CD4-positive, alpha-beta T cell treated with Interleukin-21 for 1 hour (primary cell): ENCODE measurements at regions not wholly inside any gene's neighbourhood (a gene's known extent, or its start where the extent isn't known, plus 50 kb on each side); places are given as distances from the start of the nearest gene placed in this dataset.
"Not testable (repeated sequence)": the region's sequence is repeated elsewhere in the genome, so short reads cannot be mapped to it uniquely, and the experiment has no call there.

Experiments used
- DNase-seq: peaks from one replicate; pipeline ENCODE4 v3.0.0-alpha.2; 2020

DNA sequence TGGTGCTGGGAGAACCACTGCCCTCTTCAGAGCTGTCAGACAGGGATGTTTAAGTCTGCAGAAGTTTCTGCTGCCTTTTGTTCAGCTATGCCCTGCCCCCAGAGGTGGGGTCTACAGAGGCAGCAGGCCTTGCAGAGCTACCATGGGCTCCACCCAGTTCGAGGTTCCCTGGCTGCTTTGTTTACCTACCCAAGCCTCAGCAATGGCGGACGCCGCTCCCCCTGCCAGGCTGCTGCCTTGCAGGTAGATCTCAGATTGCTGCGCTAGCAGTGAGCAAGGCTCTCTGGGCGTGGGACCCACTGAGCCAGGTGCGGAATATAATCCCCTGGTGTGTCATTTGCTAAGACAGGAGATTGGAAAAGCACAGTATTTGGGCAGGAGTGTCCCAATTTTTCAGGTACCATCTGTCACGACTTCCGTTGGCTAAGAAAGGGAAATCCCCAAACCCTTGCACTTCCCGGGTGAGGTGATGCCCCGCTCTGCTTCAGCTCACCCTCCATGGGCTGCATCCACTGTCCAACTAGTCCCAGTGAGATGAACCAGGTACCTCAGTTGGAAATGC, 1415.5 kb downstream of the GRIK2 start:
- DNase-seq, result not testable (repeated sequence)

DNA sequence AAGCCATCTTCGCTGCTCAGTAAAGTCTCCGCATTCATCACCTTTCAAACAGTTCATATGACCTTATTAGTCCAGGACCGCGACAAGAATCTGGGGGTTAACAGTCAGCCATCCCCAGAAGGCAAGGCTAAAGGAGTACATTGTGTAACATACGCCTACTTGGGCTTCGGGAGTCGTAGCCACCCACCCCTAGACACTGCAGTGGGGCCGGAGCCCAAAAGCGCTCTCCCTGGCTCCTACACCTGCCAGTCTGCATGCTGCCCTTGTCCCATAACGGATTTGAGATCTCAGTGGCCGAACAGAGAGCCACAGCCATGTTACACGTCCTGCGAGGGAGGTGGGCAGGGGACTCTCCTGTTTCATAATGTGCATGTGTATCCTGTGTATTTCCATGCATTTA, 1405.5 kb downstream of the GRIK2 start:
- no peak for DNase-seq

DNA sequence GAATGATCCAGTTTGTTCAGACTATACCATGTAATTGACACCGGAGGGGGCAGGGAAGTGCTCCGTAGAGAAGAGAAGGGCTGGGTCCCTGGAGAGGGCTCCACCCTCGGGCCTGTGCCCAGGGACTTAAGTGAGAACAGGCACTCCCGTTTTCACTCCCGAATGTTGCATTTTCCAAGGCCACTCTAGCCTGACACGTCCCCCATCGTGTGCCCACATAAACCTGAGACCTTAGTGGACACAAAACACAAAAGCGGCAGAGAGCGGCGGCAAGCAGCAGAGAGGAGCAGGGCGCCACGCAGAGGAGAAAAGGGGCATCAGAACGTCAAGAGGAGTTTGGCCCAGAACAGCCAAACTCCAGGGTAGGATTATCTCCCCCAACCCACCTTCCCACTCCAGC, 1405.1 kb downstream of the GRIK2 start:
- no peak for DNase-seq

DNA sequence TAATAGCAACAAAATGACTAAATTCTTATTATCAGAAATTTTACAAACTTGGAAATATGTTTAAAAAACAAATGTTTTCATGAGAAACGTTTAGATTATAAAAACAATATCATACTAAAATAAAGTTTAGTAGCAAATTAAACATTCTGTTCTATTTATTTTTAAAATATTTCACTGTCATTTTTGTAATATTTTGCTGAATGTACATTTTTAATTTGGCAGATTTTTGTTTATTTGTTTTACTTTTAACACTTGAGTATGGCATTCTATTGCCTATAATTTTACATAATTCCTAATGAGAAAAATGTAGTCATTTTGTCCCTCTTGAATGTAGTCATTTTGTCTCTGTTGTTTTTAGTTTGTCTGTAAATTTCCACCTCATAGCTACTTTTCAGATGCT, 1400.2 kb downstream of the GRIK2 start:
- DNase-seq, result no peak

DNA sequence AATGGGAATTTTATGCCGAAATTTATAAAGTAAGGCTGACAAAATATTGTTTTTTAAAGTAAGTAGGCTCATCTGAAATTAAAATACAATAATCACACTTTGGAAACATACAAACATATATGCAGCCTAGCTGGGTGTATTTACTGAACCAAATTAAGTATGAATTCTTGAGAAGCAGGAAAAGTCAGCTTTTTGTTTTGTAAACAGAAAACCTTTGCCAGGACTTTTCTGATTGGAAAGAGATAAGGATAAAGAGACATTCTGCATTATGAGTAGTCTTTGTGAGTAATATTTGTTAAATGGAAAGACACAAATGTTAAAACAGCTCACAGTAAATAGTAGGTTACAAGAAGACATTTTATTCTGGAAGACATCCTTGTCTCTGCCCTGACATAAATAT, 1380.8 kb downstream of the GRIK2 start:
- DNase-seq, result no peak

DNA sequence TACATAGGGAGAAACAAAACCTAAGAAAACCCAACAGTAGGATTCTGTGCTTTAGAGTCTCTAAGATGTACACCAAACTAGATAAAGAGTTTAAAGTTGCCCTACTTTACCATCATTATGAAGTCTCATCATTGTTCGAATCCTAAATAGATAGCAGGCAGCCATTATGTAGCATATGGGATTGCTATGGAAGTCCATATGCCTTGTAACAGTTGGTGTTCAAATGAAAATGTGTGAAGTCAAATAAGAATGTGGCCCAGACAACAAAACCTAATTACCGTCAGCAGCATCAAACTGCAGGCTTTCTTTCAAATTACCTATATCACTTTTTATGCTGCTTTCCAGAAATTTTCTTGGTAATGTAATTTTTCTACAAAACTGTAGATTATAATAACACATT, 1380.1 kb downstream of the GRIK2 start:
- DNase-seq, result no peak

DNA sequence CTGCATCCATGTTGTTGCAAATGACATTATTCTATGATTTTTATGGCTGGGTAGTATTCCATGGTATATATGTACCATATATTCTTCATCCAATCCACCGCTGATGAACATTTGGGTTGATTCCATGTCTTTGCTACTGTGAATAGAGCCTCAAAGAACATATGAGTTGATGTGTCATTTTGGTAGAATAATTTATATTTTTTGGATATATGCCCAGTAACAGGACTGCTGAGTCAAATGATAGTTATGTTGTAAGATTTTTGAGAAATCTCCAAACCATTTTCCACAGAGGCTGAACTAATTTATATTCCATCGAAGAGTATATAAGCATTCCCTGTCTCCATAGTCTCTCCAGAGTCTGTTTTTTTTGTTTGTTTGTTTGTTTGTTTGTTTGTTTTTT, 1373.5 kb downstream of the GRIK2 start:
- no peak for DNase-seq

DNA sequence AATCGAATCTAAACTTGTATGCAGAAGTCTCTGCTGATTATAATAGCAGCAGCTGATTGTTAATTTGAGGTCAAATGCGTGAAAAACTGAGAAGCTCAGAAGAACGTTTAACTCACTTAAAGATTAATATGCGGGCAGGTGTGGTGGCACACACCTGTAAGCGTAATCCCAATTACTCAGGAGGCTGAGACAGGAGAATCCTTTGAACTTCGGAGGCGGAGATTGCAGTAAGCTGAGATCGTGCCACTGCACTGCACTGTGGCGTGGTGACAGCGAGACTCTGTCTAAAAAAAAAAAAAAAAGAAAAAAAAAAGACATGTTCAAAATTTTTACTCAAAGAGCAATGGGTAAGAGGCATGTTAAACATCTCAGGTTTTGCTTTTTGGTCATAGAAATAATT, 1370.8 kb downstream of the GRIK2 start:
- DNase-seq, result no peak

DNA sequence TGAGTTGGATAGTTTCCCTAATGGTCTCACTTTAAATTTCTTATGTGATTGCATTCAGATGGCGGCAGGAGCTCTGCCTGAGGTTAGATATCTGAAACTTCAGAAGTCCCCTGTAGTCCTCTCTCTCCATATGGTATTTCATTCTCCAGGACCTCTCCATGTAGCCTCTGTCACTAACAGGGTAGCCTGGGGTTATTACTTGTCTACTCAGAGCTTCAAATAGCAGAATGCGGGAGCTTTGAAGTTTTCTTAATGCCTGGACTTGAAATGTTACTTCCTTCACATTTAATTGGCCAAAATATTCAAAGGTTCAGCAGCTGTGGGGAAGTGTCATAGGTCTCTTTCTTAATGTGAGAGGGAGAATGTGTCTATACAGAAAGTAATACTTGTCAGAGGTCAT, 1370.4 kb downstream of the GRIK2 start:
- DNase-seq, result no peak

DNA sequence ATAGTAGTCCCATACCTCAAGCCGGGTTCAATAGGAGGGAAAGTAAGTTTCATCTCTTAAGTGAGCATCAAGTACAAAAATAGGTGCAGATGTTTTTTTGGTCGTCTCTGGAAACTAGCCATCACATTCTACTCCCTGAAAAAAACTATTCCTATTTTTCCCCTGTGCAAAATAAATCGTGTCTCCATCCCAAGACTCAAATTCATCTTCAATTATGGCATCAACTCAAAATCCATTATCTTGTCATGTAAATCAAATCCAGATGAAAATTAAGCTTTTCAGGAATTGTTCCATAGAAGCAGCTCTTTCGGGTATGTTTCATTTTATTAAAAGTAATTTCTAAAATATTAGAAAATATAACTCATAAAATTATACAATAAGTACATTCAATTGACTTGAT, 1368.4 kb downstream of the GRIK2 start:
- DNase-seq, result no peak

DNA sequence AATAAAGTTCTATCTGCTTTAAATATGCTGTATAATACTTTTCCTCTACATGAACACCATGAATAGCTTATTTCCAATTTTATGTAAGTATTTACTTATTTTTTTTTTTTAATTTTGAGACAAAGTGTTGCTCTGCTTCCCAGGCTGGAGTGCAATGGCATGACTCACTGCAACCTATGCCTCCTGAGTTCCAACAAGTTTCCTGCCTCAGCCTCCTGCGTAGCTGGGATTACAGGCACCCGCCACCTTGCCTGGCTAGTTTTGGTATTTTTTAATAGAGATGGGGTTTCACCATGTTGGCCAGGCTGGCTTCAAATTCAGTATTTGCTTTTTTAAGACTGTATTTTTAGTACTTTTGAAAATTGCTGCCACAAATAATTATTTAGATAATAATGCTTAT, 1365.9 kb downstream of the GRIK2 start:
- DNase-seq, result no peak

DNA sequence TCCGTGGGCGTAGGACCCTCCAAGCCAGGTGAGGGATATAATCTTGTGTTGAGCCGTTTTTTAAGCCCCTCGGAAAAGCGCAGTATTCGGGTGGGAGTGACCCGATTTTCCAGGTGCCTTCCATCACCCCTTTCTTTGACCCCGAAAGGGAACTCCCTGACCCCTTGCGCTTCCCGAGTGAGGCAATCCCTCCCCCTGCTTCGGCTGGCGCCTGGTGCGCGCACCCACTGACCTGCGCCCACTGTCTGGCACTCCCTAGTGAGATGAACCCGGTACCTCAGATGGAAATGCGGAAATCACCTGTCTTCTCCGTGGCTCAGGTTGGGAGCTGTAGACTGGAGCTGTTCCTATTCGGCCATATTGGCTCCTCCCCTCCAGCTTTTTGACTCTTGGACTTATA, 1365.0 kb downstream of the GRIK2 start:
- DNase-seq, result not testable (repeated sequence)

DNA sequence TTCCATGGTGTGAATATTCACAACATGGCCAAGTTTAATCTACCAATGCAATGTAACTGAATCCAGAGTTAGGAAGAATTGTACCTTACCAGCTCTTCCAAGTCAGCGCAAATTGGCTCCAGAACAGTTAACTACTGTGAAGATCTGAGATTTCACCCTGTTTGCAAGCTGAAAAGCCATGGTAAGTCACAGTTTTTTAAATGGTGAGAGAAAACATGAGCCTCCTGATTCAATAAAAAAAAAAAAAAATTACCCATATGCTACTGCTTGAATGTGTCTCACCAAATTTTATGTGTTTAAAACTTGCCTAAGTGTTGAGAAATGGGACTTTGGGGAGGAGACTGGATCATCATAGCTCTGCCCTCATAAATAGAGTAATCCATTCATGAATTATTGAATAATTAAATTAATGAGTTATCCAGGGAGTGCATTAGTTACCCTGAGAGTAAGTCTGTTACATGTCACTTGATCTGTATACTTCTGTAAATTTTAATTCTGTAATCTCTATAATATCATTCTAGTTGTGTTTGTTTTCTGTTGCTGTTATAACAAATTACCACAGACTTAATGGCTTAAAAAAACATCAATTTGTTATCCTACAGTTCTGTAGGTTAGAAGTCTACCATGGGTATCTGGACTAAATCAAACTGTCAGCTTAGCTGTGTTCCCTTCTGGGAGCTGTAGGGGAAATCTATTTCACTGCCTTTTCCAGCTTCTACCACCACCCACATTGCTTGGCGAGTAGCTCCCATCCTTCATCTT, 1355.9 kb downstream of the GRIK2 start:
- DNase-seq, result no peak

DNA sequence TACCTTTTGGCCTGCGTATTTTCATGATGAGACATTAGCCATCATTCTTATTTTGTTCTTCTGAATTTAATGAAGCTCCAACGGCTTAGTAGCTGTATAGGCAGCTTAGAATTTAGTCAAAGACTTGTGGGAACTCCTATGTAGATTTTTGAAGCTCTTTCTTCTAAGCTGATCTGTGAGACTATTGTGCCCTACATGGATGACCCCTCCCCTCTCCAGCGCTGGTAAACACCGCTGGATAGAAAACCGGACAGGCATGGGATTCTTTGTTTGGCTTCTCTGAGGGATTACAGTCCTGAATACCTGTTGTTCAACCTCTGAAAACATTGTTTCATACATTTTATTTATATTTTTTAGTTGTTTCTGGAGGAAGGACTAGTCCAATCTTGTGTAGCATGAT, 1353.4 kb downstream of the GRIK2 start:
- no peak for DNase-seq

DNA sequence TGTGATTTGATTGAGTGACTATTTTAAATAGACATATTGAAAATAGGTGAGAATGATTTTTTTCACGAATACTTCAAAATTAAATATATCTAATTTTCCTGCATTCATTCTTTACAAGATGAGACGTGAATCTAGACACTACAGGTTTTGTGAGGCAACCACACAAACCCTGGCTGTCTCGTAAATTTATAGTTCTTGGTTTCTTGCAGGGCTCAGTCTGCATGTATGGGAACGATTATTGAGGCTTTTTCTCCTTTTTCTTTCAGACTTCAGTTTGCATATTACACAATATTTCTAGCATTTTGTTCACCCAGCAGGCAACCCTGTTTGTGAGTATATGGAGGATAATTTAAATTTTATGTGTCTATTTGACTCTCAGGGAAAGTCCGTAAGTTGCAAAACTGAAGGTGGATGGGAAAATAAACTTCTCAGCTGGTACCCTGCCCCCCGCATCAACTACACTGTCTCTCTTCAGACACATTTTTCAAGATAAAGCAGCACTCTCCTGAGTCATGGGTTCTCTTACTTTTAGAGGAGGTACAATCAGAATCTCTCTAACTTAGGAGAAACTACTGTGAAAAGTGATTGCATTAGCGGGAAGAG, 1349.3 kb downstream of the GRIK2 start:
- DNase-seq, result no peak

DNA sequence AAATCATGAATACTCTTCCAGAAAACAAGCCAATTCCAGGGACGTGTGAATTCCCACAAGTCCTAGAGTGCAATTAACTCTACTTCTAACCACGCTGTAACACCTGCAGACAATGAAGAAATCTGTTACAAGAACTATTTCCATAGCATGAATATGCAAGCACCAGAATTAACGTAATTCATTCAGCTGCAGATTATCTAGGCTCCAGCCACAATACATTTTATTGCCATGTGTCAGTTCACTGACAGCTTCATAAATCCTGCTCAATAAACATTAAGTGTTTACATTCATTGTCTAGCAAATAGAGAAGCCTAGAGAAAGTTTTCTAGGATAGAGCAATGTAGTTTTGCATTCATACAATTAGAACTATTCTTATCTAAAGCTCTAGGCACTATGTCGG, 1348.5 kb downstream of the GRIK2 start:
- DNase-seq, result no peak

DNA sequence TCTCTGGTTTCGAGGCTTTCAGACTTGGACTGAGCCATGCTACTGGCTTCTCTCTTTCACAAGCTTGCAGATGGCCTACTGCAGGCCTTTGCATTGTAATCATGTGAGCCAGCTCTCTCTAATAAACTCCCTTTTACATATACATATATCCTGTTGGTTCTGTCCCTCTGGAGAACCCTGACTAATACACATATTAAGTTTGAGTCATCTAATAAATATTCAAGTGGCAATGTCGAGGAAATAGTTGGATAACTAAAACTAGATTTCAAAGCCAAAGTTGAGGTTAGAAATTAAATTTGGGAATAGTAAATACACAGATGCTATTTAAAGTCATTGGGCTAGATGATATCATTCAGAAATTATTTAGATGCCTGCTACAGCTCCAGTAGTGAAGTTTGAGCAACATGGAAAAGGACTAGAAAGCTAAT, 1343.4 kb downstream of the GRIK2 start:
- no peak for DNase-seq

DNA sequence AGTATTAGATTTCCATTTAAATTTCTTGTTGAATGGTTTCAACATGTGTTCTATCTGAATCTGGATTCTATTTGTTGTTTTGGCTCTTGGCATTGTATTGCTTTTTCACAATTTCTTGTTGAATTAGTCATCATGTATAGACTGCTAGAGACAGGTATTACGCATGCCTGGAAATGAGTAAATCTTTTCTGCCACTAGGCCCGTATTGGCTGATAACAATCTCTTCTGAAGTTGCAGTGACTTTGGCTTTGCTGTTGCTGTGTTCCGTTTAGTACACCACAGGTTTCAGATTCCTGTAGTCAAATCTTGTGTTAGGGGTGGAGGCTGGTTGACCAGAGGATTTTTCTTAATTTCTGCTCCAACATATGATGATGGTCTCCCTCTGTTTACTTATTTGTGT, 1339.4 kb downstream of the GRIK2 start:
- DNase-seq, result no peak

DNA sequence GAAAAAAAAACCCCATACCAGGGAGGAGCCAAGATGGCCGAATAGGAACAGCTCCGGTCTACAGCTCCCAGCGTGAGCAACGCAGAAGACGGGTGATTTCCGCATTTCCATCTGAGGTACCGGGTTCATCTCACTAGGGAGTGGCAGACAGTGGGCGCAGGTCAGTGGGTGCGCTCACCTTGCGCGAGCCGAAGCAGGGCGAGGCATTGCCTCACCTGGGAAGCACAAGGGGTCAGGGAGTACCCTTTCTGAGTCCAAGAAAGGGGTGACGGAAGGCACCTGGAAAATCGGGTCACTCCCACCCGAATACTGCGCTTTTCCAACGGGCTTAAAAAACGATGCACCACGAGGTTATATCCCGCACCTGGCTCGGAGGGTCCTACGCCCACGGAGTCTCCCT, 1328.6 kb downstream of the GRIK2 start:
- DNase-seq, result not testable (repeated sequence)

DNA sequence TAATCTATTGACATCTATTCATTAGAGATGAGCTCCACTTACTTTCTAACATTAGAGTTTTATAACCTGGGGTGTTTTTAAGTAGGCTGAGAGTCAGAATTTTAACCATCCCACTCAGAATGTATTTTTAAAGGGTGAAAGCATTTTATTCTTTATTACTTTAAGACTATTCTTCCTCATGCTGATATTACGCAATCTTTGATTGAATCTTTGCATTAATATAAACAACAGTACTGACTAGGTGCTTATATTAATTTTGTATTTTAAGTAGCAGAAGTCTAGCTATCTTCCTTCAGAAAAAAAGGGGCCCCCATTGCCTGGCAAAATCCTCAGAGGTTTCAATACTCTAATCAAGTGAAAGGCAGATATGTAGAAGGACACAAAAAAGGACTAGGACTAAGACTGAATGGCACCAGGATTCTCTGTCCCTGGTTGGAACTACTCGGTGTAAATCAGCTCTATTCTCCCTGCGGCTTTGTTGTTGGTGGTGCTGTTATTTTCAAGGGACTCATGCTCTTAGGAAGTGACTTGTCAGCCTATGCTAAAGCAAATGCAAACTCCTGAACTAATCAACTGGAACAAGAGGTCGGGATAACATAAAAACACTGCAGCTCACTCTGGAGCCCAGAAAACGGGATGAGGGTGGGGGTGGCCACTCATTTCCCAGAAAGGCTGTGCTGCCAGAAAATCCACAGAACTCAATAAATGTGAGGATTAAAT, 1324.4 kb downstream of the GRIK2 start:
- no peak for DNase-seq

DNA sequence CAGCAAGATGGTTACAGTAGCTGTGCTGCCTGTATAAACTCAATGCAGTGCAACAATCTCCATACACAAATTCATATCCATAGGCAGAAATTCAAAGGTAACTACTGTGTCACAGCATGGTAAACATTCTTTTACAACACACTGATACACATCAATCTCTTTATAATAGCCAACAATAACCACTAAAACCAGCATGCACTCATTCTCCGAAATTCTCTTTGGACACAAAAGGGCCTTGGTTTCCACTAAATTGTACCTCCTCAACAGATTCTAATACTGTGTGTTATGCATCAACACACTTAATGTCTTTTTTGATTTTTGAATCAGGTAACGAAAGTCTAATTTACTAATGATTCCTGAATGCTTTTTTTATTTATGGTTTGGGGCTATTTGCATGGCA, 1323.7 kb downstream of the GRIK2 start:
- DNase-seq, result no peak

DNA sequence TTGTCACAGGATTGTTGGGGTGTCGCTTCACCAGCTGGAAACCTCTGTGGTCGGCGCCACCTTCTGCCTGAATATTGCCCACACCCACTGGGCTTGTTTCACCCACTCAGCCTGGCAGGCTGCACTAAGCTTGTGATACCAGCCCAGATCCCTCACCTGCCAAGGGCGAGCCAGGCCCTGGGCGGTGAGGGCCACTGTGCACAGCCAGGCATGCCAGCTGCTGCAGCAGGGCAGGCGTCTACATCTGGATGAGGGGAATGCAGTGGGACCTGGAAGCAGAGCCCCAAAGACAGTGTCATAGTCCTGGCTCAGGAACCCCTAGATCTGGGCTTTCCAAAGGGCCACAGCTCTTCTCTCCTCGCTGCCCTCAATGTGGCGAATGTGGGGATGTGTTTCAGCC, 1307.5 kb downstream of the GRIK2 start:
- no peak for DNase-seq

DNA sequence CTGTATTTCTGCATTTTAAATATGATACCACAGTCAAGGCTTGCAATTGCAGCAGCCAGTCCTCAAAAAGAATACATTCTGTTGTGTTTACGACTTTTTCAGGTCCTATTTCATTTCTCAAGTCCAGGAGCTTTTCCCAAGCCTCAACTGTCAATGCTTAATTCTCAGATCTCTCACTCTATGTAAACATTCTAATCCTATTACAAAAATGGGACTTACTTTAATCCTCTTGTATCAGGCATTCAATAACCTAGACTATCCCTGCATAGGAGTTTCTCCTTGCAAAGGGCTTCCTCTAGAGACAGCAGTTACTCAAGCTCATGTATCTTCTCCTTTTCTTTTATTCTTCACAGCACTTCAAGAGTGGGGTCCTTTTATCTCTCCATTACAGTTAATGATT, 1293.0 kb downstream of the GRIK2 start:
- no peak for DNase-seq

DNA sequence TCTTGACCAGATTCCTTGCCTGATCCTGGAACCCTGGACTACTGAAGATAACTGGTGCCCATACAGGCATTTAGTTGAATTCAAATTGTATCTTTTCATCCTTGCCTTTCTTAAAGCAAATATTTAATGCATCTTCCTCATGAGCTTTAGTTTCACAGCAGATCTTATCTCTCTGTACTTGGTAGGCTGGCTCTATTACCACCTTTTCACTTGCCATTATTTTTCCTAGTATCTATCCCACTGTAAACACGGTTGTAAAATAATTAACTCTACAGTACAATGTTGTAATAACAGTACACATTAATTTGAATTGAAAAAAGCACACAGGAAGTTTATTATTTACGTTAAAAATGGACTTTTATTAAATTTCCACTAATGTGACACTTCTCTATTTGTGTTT, 1286.9 kb downstream of the GRIK2 start:
- no peak for DNase-seq
